Hepatocyte (in vitro differentiated cells): ENCODE measurements at regions not wholly inside any gene's neighbourhood (a gene's known extent, or its start where the extent isn't known, plus 50 kb on each side); places are given as distances from the start of the nearest gene placed in this dataset.

Experiments used
- CTCF ChIP-seq: fragments of 200-600 bp; sonication (generic); IDR thresholded peaks from 2 replicates; pipeline ENCODE4 v1.5.1; 2016; ENCODE audit warnings: antibody characterized with exemption, mild to moderate bottlenecking; ENCODE audit not compliant: poor library complexity
- EZH2 ChIP-seq: fragments of 200-600 bp; sonication (generic); IDR thresholded peaks from 2 replicates; pipeline ENCODE4 v1.6.1; 2016; ENCODE audit warnings: antibody characterized with exemption, mild to moderate bottlenecking, borderline replicate concordance
- EZH2phosphoT487 ChIP-seq: fragments of 200-600 bp; sonication (generic); IDR thresholded peaks from one replicate; pipeline ENCODE4 v1.6.1; 2018; ENCODE audit warnings: antibody characterized with exemption, mild to moderate bottlenecking, low read depth, moderate library complexity; ENCODE audit not compliant: unreplicated experiment, severe bottlenecking

GRCh38 chr5:20497356-20497755, 509.4 kb upstream of the CDH18 start:
- TF ChIP-seq CTCF: no peak
- no peak for TF ChIP-seq EZH2phosphoT487
- TF ChIP-seq EZH2: no peak
